ENCODE measurements at regions not wholly inside any gene's neighbourhood (a gene's known extent, or its start where the extent isn't known, plus 50 kb on each side); places are given as distances from the start of the nearest gene placed in this dataset.

GRCh38 chr14:62097824-62098223 is 335.6 kb downstream of the SNAPC1 start:
- H3K4me2 ChIP-seq (ENCODE audit: insufficient read depth, insufficient read length, low read length): no peak overlapping the region

More at GRCh38 chr14:62097824-62098223, 335.6 kb downstream of the SNAPC1 start:
- Histone ChIP-seq H3K23me2 (ENCODE audit: insufficient read length, low read depth, low read length, poor library complexity, severe bottlenecking) (no peaks in the 10 kb centered on the region), H4K20me1 (ENCODE audit: control insufficient read depth, insufficient read depth, insufficient read length) (no peaks in the 10 kb centered on the region), H2BK120ac (ENCODE audit: low read depth, low read length, poor library complexity, severe bottlenecking) (no peak overlapping the region), H3K9me3 (ENCODE audit: control insufficient read depth, low read depth, low read length) (no peaks in the 10 kb centered on the region), H3K23ac (ENCODE audit: insufficient read length, low read depth, low read length) (no peak overlapping the region), H3K79me2 (ENCODE audit: insufficient read depth, low read length) (no peaks in the 10 kb centered on the region), H2BK5ac (ENCODE audit: insufficient read length, low read length) (no peak overlapping the region), H4K5ac (ENCODE audit: insufficient read length, low read depth, low read length) (no peak overlapping the region), H3T11ph (ENCODE audit: low read length) (no peak overlapping the region), H2BK15ac (ENCODE audit: low read depth, low read length) (no peak overlapping the region), H3K9ac (ENCODE audit: extremely low read depth, insufficient read length, low read length) (no peak overlapping the region), H3K27ac (ENCODE audit: insufficient read length, low read depth, low read length) (no peak overlapping the region), H3K4me1 (ENCODE audit: insufficient read depth, low read length) (no peaks in the 10 kb centered on the region), H2AFZ (ENCODE audit: low read length) (no peak overlapping the region), H4K8ac (replicated peaks; ENCODE audit: insufficient read length, low read depth, low read length) (no peak overlapping the region), H3K56ac (ENCODE audit: insufficient read length, low read depth, low read length) (no peak overlapping the region), H3K79me1 (ENCODE audit: insufficient read depth, low read depth, low read length, poor library complexity, severe bottlenecking) (no peaks in the 10 kb centered on the region), H3K18ac (ENCODE audit: insufficient read length, low read depth, low read length) (no peak overlapping the region), H2BK12ac (ENCODE audit: insufficient read length, low read depth, low read length) (no peak overlapping the region), H3K4ac (ENCODE audit: low read depth, low read length) (no peak overlapping the region), H2BK20ac (ENCODE audit: low read depth, low read length, poor library complexity, severe bottlenecking) (no peak overlapping the region), H2AK5ac (ENCODE audit: insufficient read length, low read length) (no peak overlapping the region), H3K14ac (ENCODE audit: insufficient read depth, low read length) (no peak overlapping the region), H4K91ac (ENCODE audit: insufficient read length, low read depth, low read length) (no peak overlapping the region), H3K27me3 (ENCODE audit: insufficient read depth, low read length) (no peaks in the 10 kb centered on the region)
- no peak for DNase-seq
- WGBS (ENCODE audit: extremely low coverage, insufficient read length, low lambda C conversion rate): no CpG with 5 or more reads among the region's 2 CpGs
- no peaks in the 10 kb centered on the region for H3K4me1 Mint-ChIP-seq
- H3K27me3 Mint-ChIP-seq (ENCODE audit: low read depth): no peaks in the 10 kb centered on the region; the same call in 1 of the 2 replicates
- no peak for TF ChIP-seq CTCF (conservative IDR thresholded peaks at IDR 0.05)
- H3K27ac Mint-ChIP-seq: no peak overlapping the region
- no peak overlapping the region for H3K4me3 Mint-ChIP-seq
- peaks cover 0 to 4% (median 0%) of the 10 kb centered on the region in 3 experiments; a peak in 1 of 7 replicates for H3K36me3 Mint-ChIP-seq (ENCODE audit: insufficient read depth in 1 of 3, low read depth in 3 of 3)
- no peaks in the 10 kb centered on the region; a peak in 1 of 5 replicates for H3K9me3 Mint-ChIP-seq

Data from H9 (cell line).